ENCODE measurements at regions not wholly inside any gene's neighbourhood (a gene's known extent, or its start where the extent isn't known, plus 50 kb on each side); places are given as distances from the start of the nearest gene placed in this dataset.

DNA sequence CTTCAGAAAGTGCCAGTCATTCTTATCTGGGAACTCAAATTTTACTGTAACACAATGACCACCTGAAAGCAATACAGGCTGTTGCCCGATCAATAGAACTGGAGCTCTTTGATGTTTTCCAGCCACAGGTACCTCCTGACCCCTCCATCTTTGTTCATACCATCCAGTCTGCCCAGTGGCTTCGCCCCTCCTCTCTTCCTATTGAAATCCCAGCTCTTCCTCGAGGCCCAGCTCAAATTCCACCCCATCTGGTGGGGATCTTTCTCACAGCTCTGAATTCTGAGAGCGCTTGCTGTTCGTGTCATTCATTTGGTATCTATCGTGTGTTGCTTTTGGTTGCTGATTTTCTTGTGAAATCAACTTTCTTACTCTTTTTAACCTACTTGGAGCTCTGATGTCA is 87.9 kb upstream of the CNKSR3 start:
- ChIA-PET POLR2A (ENCODE audit: unreplicated experiment) (no interaction called here), CTCF (no interaction called here)
- H3K27ac ChIP-seq = no peak overlapping the region
- TF ChIP-seq EZH2 (IDR thresholded peaks at IDR 0.05; ENCODE audit: low read depth) = no peak
- TF ChIP-seq CTCF (conservative IDR thresholded peaks at IDR 0.05) = no peak
- H3K9me3 ChIP-seq (ENCODE audit: insufficient read depth, low read depth) = no peaks in the 10 kb centered on the region
- no peaks in the 10 kb centered on the region for H3F3A ChIP-seq (ENCODE audit: insufficient read depth, low read depth)
- no peaks in the 10 kb centered on the region for H3K79me2 ChIP-seq (ENCODE audit: low read depth)
- H3K36me3 ChIP-seq (ENCODE audit: low read depth) = no peaks in the 10 kb centered on the region
- no peaks in the 10 kb centered on the region for H4K20me1 ChIP-seq (ENCODE audit: insufficient read depth)
- no peaks in the 10 kb centered on the region for H3K9me2 ChIP-seq (ENCODE audit: insufficient read depth)
- no peaks in the 10 kb centered on the region for H3K4me1 ChIP-seq (replicated peaks; ENCODE audit: insufficient read depth)
- no peak overlapping the region for H3K4me2 ChIP-seq
- no TSS peak for BruUV-seq (replicated peaks)
- no peak overlapping the region for H2AFZ ChIP-seq
- intact Hi-C loops (cut with micrococcal nuclease; ENCODE audit: unreplicated experiment) = no loop called here
- no peaks in the 10 kb centered on the region for H3K27me3 ChIP-seq (ENCODE audit: insufficient read depth, low read depth)
- DNase-seq = no peak
- H3K4me3 ChIP-seq = no peak overlapping the region

DNA sequence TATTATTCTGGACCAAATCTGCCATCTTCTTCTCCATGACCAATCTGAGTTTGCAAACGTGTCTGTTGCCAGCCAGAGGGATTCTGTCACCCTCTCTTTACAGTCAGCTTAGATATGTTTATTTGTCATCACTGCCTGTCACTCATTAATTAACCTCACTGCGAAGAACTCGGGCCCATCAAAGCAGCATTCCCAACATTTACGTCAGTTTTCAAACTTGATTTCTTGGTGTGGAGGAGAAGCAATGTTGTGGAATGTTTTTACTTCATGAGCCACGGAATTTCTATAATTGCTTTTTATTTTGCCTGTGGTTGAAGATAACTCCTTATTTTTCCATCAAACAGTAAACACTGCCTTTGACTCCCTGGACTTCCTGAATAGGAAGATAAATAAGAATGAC is 91.8 kb upstream of the CNKSR3 start:
- no peak overlapping the region for H2AFZ ChIP-seq
- H3K36me3 ChIP-seq (ENCODE audit: low read depth) = no peaks in the 10 kb centered on the region
- H3K27ac ChIP-seq = no peak overlapping the region
- TF ChIP-seq CTCF (conservative IDR thresholded peaks at IDR 0.05) (no peak), EZH2 (IDR thresholded peaks at IDR 0.05; ENCODE audit: low read depth) (no peak)
- H3K79me2 ChIP-seq (ENCODE audit: low read depth) = no peaks in the 10 kb centered on the region
- H3K4me2 ChIP-seq = no peak overlapping the region
- BruUV-seq (replicated peaks) = no TSS peak
- ChIA-PET POLR2A (ENCODE audit: unreplicated experiment) (no interaction called here), CTCF (no interaction called here)
- intact Hi-C loops (cut with micrococcal nuclease; ENCODE audit: unreplicated experiment) = no loop called here
- H3K9me2 ChIP-seq (ENCODE audit: insufficient read depth) = no peaks in the 10 kb centered on the region
- H3K9me3 ChIP-seq (ENCODE audit: insufficient read depth, low read depth) = no peaks in the 10 kb centered on the region
- H3K27me3 ChIP-seq (ENCODE audit: insufficient read depth, low read depth) = no peaks in the 10 kb centered on the region; the same call in 1 of the 2 replicates
- no peaks in the 10 kb centered on the region for H3F3A ChIP-seq (ENCODE audit: insufficient read depth, low read depth)
- no peaks in the 10 kb centered on the region for H3K4me1 ChIP-seq (replicated peaks; ENCODE audit: insufficient read depth)
- H4K20me1 ChIP-seq (ENCODE audit: insufficient read depth) = no peaks in the 10 kb centered on the region
- H3K4me3 ChIP-seq = no peak overlapping the region
- no peak for DNase-seq

DNA sequence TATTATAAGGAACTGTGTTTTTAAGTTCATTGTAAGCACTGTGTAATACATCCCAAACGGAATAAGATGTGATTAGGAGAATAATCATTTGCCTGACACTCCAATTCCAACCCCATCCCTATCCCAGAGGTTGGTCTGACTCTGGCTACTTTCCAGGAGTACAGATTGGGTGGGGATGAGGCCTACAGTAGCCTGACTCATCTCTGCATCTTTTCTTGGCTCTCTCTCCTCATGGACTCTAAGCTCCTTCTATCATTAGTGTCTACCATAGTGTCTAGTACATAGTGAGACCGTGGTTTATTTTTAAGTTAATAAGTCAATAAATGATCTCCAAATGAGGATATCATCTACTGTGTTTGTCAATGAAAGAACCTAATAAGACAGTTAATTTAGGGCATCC is 92.2 kb upstream of the CNKSR3 start:
- POLR2A ChIA-PET (ENCODE audit: unreplicated experiment) = no interaction called here

More for the DNA sequence above, 92.2 kb upstream of the CNKSR3 start:
- TF ChIP-seq CTCF (conservative IDR thresholded peaks at IDR 0.05) = no peak
- TF ChIP-seq EZH2 (IDR thresholded peaks at IDR 0.05; ENCODE audit: low read depth) = no peak
- CTCF ChIA-PET = no interaction called here
- DNase-seq = no peak
- Histone ChIP-seq H3K9me2 (ENCODE audit: insufficient read depth) (no peaks in the 10 kb centered on the region), H3K4me3 (no peak overlapping the region), H3K27ac (no peak overlapping the region), H3K27me3 (ENCODE audit: insufficient read depth, low read depth) (no peaks in the 10 kb centered on the region; the same call in 1 of the 2 replicates), H3K79me2 (ENCODE audit: low read depth) (no peaks in the 10 kb centered on the region), H4K20me1 (ENCODE audit: insufficient read depth) (no peaks in the 10 kb centered on the region), H3K9me3 (ENCODE audit: insufficient read depth, low read depth) (no peaks in the 10 kb centered on the region), H3K4me1 (replicated peaks; ENCODE audit: insufficient read depth) (no peaks in the 10 kb centered on the region), H3K4me2 (no peak overlapping the region), H3K36me3 (ENCODE audit: low read depth) (no peaks in the 10 kb centered on the region), H3F3A (ENCODE audit: insufficient read depth, low read depth) (no peaks in the 10 kb centered on the region), H2AFZ (no peak overlapping the region)
- intact Hi-C loops (cut with micrococcal nuclease; ENCODE audit: unreplicated experiment) = no loop called here
- no TSS peak for BruUV-seq (replicated peaks)
